HG02943 (cell line): ENCODE measurements at regions not wholly inside any gene's neighbourhood (a gene's known extent, or its start where the extent isn't known, plus 50 kb on each side); places are given as distances from the start of the nearest gene placed in this dataset.
"Not testable (repeated sequence)": the region's sequence is repeated elsewhere in the genome, so short reads cannot be mapped to it uniquely, and the experiment has no call there.

Experiments used
- ATAC-seq: cut with Tn5 transposase; IDR thresholded peaks from one replicate; pipeline ENCODE4 v1.9.1; 2021; ENCODE audit warnings: mild to moderate bottlenecking, low read depth, moderate library complexity; ENCODE audit not compliant: unreplicated experiment

GRCh38 chr6:115575285-115575684, 485.4 kb downstream of the FRK start:
- ATAC-seq, result no peak

GRCh38 chr6:115573861-115574260, 486.8 kb downstream of the FRK start:
- ATAC-seq, result no peak

- no peak for ATAC-seq
Observed at GRCh38 chr6:115570331-115570730, 490.4 kb downstream of the FRK start.

- no peak for ATAC-seq
Observed at GRCh38 chr6:115554060-115554459, 506.6 kb downstream of the FRK start.

- no peak for ATAC-seq
Observed at GRCh38 chr6:115551527-115551926, 509.2 kb downstream of the FRK start.

GRCh38 chr6:115545672-115545986, 515.1 kb downstream of the FRK start:
- ATAC-seq, result no peak

GRCh38 chr6:115544765-115545671, 515.7 kb downstream of the FRK start:
- no peak for ATAC-seq

GRCh38 chr6:115540077-115540869, 520.4 kb downstream of the FRK start:
- no peak for ATAC-seq

- ATAC-seq, result no peak
Observed at GRCh38 chr6:115539531-115539930, 521.2 kb downstream of the FRK start.

GRCh38 chr6:115524821-115525220, 535.9 kb downstream of the FRK start:
- no peak for ATAC-seq

- not testable (repeated sequence) for ATAC-seq
Observed at GRCh38 chr6:115521747-115522146, 538.9 kb downstream of the FRK start.

GRCh38 chr6:115514656-115515055, 546.0 kb downstream of the FRK start:
- no peak for ATAC-seq

- no peak for ATAC-seq
Observed at GRCh38 chr6:115512923-115513322, 547.8 kb downstream of the FRK start.

GRCh38 chr6:115511771-115512170, 548.9 kb downstream of the FRK start:
- ATAC-seq, result no peak

- ATAC-seq, result not testable (repeated sequence)
Observed at GRCh38 chr6:115502432-115502831, 558.3 kb downstream of the FRK start.

- ATAC-seq, result no peak
Observed at GRCh38 chr6:115495184-115495583, 565.5 kb downstream of the FRK start.

GRCh38 chr6:115487331-115487730, 573.4 kb downstream of the FRK start:
- ATAC-seq, result no peak

- no peak for ATAC-seq
Observed at GRCh38 chr6:115485400-115485799, 575.3 kb downstream of the FRK start.

- ATAC-seq, result not testable (repeated sequence)
Observed at GRCh38 chr6:115480543-115480942, 580.1 kb downstream of the FRK start.

GRCh38 chr6:115474443-115475041, 586.1 kb downstream of the FRK start:
- ATAC-seq, result no peak

GRCh38 chr6:115468272-115469005, 592.3 kb downstream of the FRK start:
- no peak for ATAC-seq
